Cerebellar cortex (tissue), 1 donor: ENCODE measurements at regions not wholly inside any gene's neighbourhood (a gene's known extent, or its start where the extent isn't known, plus 50 kb on each side); places are given as distances from the start of the nearest gene placed in this dataset.

Experiments
- DNase-seq: peaks from one replicate; pipeline ENCODE4 v3.0.0-alpha.2; 2015; ENCODE audit warnings: low spot score

DNA sequence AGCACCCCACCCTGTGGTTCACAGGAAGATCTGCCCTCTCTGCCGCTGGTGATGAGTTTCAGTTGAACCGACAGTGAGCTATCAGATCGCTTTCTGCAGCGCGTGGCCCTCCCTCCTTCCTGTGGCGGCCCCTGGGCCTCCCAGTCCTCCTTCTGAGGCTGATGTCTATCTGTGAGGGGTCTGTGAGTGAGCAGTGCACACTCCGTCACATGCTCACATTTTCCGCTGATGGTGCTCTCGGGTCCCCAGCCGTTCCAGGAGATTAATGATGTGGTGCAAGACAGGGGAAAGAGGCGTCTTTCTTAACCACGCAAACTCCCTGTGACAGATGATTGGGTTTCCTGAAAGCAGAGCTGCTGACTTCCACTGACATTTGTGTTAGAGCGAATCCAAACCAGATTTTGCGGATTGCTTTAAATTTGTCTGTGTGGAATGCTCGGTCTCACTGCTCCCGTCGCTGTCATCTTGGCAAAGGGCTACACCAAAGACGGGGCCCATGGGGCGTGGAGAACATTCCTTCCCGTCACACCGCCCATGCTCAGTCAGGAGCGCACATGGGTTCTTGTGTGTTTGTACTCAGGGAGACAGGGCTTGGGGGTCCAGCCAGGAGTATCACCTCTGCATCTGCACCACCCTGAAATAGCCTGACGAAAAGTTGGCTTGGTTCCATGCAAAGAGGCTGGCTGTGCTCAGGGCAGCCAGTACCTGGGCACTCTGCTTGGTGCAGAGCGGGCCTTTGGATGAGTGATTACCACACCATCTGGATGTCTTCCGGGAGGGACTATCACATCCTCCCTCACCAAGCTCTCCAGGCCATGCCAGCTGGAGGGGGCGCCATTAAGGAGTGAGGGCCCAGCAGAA lies 154.7 kb upstream of the HS6ST1 start:
- peak; percentile 84 for DNase-seq

GRCh38 chr2:128474036-128474955 lies 155.6 kb upstream of the HS6ST1 start:
- no peak for DNase-seq

DNA sequence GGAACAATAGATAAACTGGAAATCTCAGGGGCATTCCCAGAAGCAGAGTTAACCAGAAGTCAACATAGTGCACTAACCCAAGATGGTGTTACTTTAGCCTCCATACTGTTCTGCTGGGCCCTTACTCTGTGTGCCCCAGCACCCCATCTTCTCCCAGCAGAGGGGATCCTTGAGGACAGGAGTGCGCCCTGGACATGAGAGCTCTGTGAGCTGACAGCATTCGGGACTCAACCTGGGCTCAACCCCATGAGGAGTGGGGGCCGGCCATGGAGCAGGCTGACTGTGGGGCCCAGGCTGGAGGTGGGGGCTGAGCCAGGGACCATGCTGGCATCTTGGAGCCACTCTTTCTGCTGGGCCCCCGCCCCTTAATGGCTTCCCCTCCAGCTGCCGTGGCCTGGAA lies 156.3 kb upstream of the HS6ST1 start:
- no peak for DNase-seq

- DNase-seq, result no peak
Measured at GRCh38 chr2:128475427-128476211, 157.0 kb upstream of the HS6ST1 start.

- no peak for DNase-seq
Measured at GRCh38 chr2:128477026-128477820, 158.6 kb upstream of the HS6ST1 start.

DNA sequence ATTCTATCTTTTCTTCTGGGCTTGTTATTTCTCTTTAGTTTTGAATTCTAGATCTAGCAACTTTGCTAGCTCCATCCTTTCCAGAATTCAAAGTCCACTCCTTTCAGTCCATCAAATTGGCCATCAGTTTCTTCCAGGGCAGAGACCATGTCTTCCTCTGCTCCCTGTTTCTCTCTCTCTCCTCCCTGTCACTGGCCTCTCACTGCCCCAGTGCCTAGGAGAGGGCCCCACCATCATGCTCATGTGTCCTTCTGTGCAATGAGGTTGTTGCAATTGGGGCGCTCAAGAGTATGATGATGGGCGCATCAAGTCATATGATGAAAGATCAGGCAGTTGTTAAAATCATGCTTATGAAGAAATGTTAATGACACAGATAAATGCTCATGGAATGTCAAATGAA lies 159.2 kb upstream of the HS6ST1 start:
- no peak for DNase-seq

DNA sequence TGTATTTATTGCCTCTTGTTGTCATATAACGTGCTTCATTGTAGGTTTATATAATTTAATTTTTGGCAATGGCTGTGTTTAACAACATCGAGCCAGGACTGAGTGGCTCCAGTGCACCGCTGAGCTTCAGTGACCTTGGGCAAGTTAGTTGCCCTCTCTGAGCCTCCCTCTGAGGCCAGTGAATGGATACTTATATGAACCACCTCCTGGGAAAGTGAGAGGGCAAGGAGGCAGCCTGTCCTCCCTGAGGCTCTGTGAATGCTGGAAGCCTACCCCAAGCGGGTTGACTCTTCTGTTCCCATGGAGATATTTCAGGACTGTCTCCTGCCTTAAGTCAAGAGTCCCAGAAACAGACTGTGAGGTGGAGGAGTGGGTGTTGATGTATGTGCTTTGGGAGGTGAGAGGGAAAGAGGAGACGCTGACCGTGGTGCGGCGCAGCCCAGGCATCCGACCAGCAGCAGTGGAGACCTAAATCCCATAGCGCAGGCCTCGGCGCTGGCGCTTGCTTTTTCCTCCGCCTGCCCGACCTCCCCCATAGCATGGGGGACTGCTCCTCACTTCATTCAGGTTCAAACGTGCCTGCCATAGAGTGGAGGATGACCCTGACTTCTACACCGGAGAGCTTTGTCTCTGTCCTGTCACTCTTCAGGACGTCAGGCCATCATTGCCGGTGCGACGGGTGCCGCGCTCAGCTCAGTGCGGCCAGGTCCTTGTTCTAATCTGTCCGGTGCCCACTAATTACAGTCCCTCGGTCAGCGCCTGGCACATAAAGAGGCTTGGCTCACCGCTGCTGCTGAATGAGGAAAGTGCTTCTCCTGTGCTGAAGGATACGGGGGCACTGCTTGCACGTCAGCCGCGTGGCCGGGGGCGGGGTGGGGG lies 167.3 kb upstream of the HS6ST1 start:
- DNase-seq, result no peak

- no peak for DNase-seq
Measured at GRCh38 chr2:128486640-128487375, 168.1 kb upstream of the HS6ST1 start.

DNA sequence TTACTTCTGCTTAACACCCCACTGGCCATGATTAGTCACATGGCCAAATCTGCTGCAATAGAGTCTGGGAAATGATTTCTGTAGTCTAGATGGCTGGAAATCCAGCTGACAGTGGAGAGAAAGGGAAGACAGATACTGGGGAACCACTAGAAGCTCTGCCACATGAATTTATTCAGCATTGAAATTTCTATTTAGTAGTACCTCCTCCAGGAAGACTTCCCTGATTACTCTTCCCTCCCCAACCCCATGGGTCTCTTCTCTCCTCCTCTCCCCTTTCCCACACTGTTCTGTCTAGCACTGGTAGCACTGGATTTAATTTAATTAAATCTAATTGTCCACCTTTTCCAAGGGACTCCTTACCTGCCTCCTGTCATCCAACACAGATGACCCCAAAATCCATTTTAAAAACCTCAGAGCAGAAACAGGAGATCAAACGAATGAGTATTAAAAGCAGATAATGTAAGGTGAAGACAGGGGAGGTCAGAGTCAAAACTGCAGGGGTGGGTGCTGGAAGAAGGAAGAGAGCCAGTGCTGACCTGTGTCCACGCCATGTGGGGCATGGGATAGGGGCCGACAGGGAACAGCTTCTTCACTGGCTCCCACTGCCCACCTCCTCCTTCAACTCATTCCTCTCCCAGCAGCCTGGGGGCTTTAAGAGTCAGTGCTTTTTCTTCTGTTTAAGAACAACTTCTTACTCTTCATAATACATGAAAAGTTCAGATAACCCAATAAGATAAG lies 169.2 kb upstream of the HS6ST1 start:
- no peak for DNase-seq

DNA sequence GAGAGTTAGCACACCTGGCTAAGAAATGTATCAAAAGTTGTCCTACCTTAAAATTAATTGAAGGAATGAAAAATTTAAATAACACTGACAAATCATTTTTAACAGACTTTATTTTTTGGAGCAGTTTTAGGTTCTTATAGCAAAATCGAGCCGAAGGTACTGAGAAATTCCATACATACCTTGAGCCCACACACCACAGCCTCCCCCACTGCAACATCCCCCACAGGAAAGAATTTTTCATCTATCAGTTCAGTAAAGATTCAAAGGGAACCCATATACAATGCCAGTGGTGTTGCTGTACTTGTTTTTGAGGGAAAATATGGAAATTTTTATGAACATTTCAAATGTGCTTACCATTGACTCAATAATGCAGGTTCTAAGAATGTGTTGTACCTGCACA lies 169.8 kb upstream of the HS6ST1 start:
- DNase-seq, result no peak

- no peak for DNase-seq
Measured at GRCh38 chr2:128489526-128490273, 171.0 kb upstream of the HS6ST1 start.

DNA sequence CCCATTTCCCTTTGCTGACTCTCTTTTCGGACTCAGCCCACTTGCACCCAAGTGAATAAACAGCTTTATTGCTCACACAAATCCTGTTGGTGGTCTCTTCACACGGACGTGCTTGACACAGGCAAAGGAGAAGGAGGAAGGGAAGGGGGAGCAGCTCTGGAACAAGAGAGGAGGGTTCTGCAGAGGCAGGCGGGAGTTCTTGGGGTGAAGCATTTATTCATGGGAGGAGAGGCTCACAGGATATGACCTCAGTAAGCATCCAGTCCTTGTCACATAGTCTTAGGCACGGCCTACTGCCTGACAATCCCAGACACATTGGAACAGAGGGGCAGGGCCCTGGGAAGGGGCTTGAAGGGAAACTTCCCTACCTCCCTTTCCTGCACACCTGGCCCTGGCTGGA lies 171.7 kb upstream of the HS6ST1 start:
- DNase-seq, result no peak

- no peak for DNase-seq
Measured at GRCh38 chr2:128490881-128491691, 172.4 kb upstream of the HS6ST1 start.

- DNase-seq, result no peak
Measured at GRCh38 chr2:128491692-128492244, 173.1 kb upstream of the HS6ST1 start.

DNA sequence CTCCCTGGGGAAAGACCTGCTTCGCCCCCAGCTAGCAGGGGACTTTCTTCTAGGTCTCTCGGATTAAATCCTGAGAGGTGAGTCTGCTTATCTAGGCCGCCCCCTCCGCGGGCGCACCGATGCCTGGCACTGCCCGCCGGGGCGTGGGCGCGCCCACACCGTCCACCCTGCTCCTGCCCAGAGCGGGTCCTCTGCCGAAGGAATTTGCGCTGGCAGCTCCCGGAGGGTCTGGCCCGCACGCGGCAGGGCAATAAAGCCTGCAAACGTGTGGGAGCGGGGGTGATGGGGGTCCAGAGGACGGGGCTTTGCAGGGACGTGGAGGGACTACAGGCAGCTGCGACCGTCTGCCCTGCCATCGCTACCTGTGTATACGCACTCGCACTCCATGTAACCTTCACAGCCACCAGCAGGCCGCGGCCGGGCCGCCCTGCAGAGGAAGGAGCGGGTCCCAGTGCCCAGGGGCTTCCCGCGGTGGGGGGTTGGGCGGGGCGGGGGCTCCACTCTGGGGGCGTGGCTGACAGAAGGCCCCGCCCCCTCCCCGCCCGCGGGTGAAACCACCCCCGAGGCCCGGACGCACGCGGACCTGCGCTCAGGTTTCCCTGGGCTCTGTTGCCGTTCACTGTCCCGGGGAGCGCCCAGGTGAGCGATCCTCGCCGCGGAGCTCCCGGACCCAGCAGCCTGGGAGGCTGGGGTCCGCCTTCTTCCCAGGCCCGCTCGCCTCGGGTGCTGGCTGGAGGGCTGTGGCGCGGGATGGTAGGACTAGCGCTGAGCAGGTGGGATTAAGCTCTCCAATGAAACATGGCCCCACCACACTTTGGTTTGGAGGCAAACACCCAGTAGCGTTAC lies 174.5 kb upstream of the HS6ST1 start:
- no peak for DNase-seq

DNA sequence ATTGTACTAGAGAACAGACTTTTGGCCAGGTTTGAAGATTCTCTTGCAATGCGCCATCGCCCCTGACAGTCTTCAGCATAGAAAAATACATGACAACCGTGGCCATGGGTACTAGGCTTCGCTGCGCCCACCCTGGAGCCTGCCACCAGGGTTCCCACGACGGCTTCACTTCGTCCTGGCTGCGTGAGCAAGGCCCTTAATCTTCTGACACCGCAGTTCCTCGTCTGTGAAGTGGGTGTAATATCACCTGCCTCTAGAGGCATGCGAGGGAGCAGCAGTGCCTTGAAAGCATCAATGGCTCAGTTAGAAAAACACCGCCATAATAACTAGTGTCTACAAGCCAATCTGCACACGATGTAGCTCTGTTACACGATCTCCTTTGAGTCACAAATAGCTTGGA lies 175.2 kb upstream of the HS6ST1 start:
- no peak for DNase-seq
